ENCODE measurements at regions not wholly inside any gene's neighbourhood (a gene's known extent, or its start where the extent isn't known, plus 50 kb on each side); places are given as distances from the start of the nearest gene placed in this dataset.
"Not testable (repeated sequence)": the region's sequence is repeated elsewhere in the genome, so short reads cannot be mapped to it uniquely, and the experiment has no call there.

DNA sequence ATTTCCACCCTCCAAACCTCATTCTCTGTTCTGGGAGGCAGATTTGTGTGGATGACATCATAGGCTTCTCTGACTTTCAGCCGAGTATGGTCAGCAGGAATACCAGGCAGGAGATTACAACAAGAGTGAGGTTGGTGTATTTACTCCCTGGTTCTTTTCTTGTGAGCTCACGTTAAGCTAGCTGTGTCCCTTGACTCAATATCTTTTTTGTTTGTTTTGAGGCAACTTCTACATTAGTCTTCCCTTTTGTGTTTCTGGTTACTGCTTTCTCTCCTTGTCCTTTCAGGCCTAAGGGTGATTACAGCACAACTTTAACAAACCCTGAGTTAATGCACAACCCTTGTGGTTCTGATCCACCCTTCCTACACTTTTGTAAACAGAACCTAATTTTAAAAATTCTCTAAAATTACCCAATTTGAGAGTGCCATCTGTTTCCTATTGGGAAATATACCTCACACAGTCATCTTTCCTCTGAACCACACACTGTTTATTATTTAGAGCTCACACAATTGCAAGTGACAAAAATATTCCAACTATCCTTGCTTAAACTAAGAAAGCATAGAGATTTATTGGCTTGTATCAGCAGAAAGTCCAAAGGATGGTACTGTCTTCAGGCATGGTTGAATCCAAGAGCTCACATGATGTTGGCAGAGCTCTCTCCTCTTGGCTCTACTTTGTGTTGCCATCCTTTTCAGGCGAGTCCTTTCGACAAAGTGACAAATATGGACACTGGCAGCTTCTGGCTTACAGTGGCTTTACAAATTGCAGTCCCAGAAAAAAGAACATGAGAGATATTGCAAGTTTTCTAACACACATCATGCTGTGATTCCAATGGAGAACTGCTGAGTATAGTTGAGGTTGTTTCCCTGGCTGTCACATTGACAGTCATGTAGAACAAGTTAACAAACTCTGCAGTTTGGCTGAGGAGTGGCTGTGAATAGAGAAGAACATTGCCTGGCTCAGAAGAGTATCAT lies 150.5 kb upstream of the DDIT4L start:
- Histone ChIP-seq H3F3A (ENCODE audit: low read depth) (no peaks in the 10 kb centered on the region), H3K79me2 (ENCODE audit: insufficient read depth, low read length) (no peaks in the 10 kb centered on the region), H3K9me3 (ENCODE audit: insufficient read depth, low read depth, low read length) (no peaks in the 10 kb centered on the region; the same call in 1 of the 2 replicates), H3K4me3 (ENCODE audit: low read length, poor library complexity, severe bottlenecking) (no peak overlapping the region), H4K20me1 (ENCODE audit: insufficient read depth, low read length, poor library complexity, severe bottlenecking) (no peaks in the 10 kb centered on the region), H3K36me3 (ENCODE audit: insufficient read depth, low read length) (no peaks in the 10 kb centered on the region), H3K9me2 (replicated peaks; ENCODE audit: low read depth, low read length) (no peaks in the 10 kb centered on the region), H3K4me2 (ENCODE audit: low read depth, low read length, poor library complexity, severe bottlenecking) (no peak overlapping the region), H3K4me1 (ENCODE audit: insufficient read depth, low read length, poor library complexity, severe bottlenecking) (no peaks in the 10 kb centered on the region), H2AFZ (ENCODE audit: low read length) (no peak overlapping the region), H3K9ac (ENCODE audit: low read depth, low read length, poor library complexity, severe bottlenecking) (no peak overlapping the region), H3K27me3 (ENCODE audit: insufficient read depth, low read length, poor library complexity, severe bottlenecking) (no peaks in the 10 kb centered on the region)
- TF ChIP-seq, protein P1, sequence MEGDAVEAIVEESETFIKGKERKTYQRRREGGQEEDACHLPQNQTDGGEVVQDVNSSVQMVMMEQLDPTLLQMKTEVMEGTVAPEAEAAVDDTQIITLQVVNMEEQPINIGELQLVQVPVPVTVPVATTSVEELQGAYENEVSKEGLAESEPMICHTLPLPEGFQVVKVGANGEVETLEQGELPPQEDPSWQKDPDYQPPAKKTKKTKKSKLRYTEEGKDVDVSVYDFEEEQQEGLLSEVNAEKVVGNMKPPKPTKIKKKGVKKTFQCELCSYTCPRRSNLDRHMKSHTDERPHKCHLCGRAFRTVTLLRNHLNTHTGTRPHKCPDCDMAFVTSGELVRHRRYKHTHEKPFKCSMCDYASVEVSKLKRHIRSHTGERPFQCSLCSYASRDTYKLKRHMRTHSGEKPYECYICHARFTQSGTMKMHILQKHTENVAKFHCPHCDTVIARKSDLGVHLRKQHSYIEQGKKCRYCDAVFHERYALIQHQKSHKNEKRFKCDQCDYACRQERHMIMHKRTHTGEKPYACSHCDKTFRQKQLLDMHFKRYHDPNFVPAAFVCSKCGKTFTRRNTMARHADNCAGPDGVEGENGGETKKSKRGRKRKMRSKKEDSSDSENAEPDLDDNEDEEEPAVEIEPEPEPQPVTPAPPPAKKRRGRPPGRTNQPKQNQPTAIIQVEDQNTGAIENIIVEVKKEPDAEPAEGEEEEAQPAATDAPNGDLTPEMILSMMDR (conservative IDR thresholded peaks at IDR 0.05; ENCODE audit: low read length) = no peak

DNA sequence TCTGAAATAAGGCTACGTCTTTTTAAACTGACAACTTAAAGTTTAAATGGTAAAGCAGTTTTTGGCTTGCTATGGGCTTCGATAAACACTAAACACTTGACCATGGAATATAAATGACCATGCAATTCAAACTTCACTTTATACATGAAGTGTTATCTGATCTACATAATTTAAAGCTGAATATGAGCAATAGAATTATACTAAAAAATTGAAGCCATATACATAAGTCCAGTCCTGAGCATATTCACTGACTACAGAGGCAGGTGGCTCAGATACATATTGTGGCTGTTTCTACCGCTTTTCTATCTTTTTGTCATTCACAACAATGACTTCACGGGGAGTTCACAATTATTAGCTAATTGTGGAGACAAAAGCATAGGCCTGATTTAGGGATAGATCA lies 149.6 kb upstream of the DDIT4L start:
- no peaks in the 10 kb centered on the region for H4K20me1 ChIP-seq (ENCODE audit: insufficient read depth, low read length, poor library complexity, severe bottlenecking)
- no peaks in the 10 kb centered on the region for H3F3A ChIP-seq (ENCODE audit: low read depth)
- no peak overlapping the region for H2AFZ ChIP-seq (ENCODE audit: low read length)
- H3K9ac ChIP-seq (ENCODE audit: low read depth, low read length, poor library complexity, severe bottlenecking) = no peak overlapping the region
- H3K4me2 ChIP-seq (ENCODE audit: low read depth, low read length, poor library complexity, severe bottlenecking) = no peak overlapping the region
- no peaks in the 10 kb centered on the region for H3K9me2 ChIP-seq (replicated peaks; ENCODE audit: low read depth, low read length)
- H3K79me2 ChIP-seq (ENCODE audit: insufficient read depth, low read length) = no peaks in the 10 kb centered on the region
- no peaks in the 10 kb centered on the region for H3K4me1 ChIP-seq (ENCODE audit: insufficient read depth, low read length, poor library complexity, severe bottlenecking)
- TF ChIP-seq, protein P1 (conservative IDR thresholded peaks at IDR 0.05; ENCODE audit: low read length) = no peak
- H3K27me3 ChIP-seq (ENCODE audit: insufficient read depth, low read length, poor library complexity, severe bottlenecking) = no peaks in the 10 kb centered on the region
- no peak overlapping the region for H3K4me3 ChIP-seq (ENCODE audit: low read length, poor library complexity, severe bottlenecking)
- H3K36me3 ChIP-seq (ENCODE audit: insufficient read depth, low read length) = no peaks in the 10 kb centered on the region
- no peaks in the 10 kb centered on the region; the same call in 1 of the 2 replicates for H3K9me3 ChIP-seq (ENCODE audit: insufficient read depth, low read depth, low read length)

DNA sequence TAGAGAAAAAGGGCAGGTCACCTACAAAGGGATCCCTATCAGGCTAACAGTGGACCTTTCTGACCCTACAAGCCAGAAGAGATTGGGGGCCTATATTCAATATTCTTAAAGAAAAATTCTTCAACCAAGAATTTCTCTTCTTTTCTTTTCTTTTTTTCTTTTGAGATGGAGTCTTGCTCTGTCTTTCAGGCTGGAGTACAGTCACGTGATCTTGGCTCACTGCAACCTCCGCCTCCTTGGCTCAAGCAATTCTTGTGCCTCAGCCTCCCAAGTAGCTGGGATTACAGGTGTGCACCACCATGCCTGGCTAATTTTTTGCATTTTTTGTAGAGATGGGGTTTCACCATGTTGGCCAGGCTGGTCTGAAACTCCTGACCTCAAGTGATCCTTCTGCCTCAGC lies 143.2 kb upstream of the DDIT4L start:
- not testable (repeated sequence) for H3F3A ChIP-seq (ENCODE audit: low read depth); H3K9me2 ChIP-seq (replicated peaks; ENCODE audit: low read depth, low read length); H3K36me3 ChIP-seq (ENCODE audit: insufficient read depth, low read length); H3K4me1 ChIP-seq (ENCODE audit: insufficient read depth, low read length, poor library complexity, severe bottlenecking); H3K79me2 ChIP-seq (ENCODE audit: insufficient read depth, low read length); H3K9me3 ChIP-seq (ENCODE audit: insufficient read depth, low read depth, low read length); H3K27me3 ChIP-seq (ENCODE audit: insufficient read depth, low read length, poor library complexity, severe bottlenecking); H3K4me2 ChIP-seq (ENCODE audit: low read depth, low read length, poor library complexity, severe bottlenecking); H4K20me1 ChIP-seq (ENCODE audit: insufficient read depth, low read length, poor library complexity, severe bottlenecking); H2AFZ ChIP-seq (ENCODE audit: low read length); H3K4me3 ChIP-seq (ENCODE audit: low read length, poor library complexity, severe bottlenecking); H3K9ac ChIP-seq (ENCODE audit: low read depth, low read length, poor library complexity, severe bottlenecking)

Measured in Loucy (cell line).